PC-3 (cell line): ENCODE measurements at regions not wholly inside any gene's neighbourhood (a gene's known extent, or its start where the extent isn't known, plus 50 kb on each side); places are given as distances from the start of the nearest gene placed in this dataset.

ENCODE experiments used
- ATAC-seq: fragments of 200-7000 bp; cut with Tn5 transposase; 2 replicates; pipeline ENCODE4 v1.9.1; 2020; ENCODE audit warnings: mild to moderate bottlenecking, moderate library complexity
- BruUV-seq: library from RNA; stranded (reverse); fragments of 400-500 nt; replicated peaks from 2 replicates; lab custom pipeline; 2021; lab: Mats Ljungman, UMichigan
- CTCF ChIA-PET: fragments of 300-600 bp; sonication (Branson Sonifier 250); formaldehyde crosslinking; loops from one replicate; lab custom pipeline; 2022; ENCODE audit warnings: antibody characterized with exemption; lab: Charles Lee
- POLR2A ChIA-PET: fragments of 300-600 bp; sonication (Branson Sonifier 250); formaldehyde crosslinking; loops from one replicate; lab custom pipeline; 2022; ENCODE audit warnings: antibody characterized with exemption; ENCODE audit not compliant: unreplicated experiment; lab: Charles Lee
- DNase-seq: peaks from one replicate; pipeline ENCODE4 v3.0.0-alpha.2; 2015
- H2AFZ ChIP-seq: fragments of 300-600 bp; sonication (generic); 2 replicates; pipeline ENCODE4 v1.6.0; 2016; ENCODE audit warnings: antibody characterized with exemption, low read length
- H3F3A ChIP-seq: fragments of 300-600 bp; sonication (generic); one replicate; pipeline ENCODE4 v1.6.0; 2017; ENCODE audit warnings: antibody characterized with exemption, low read length, control low read depth, mild to moderate bottlenecking; ENCODE audit not compliant: unreplicated experiment
- H3K27ac ChIP-seq: fragments of 300-600 bp; sonication (generic); 2 replicates; pipeline ENCODE4 v1.5.1; 2016; ENCODE audit warnings: mild to moderate bottlenecking, low read length
- H3K27me3 ChIP-seq: fragments of 300-600 bp; sonication (generic); 2 replicates; pipeline ENCODE4 v1.6.1; 2016; ENCODE audit warnings: low read length, mixed read lengths
- H3K36me3 ChIP-seq: fragments of 300-600 bp; sonication (generic); 2 replicates; pipeline ENCODE4 v1.6.1; 2016; ENCODE audit warnings: low read depth, mixed run types, low read length, mixed read lengths
- H3K4me1 ChIP-seq: fragments of 300-600 bp; sonication (generic); 2 replicates; pipeline ENCODE4 v1.5.1; 2016; ENCODE audit warnings: low read length; ENCODE audit not compliant: insufficient read depth
- H3K4me2 ChIP-seq: fragments of 300-600 bp; sonication (generic); 2 replicates; pipeline ENCODE4 v1.6.0; 2016; ENCODE audit warnings: low read length
- H3K4me3 ChIP-seq: fragments of 300-600 bp; sonication (generic); 2 replicates; pipeline ENCODE4 v1.5.1; 2016; ENCODE audit warnings: mild to moderate bottlenecking, low read length, mixed read lengths
- H3K79me2 ChIP-seq: fragments of 300-600 bp; sonication (generic); 2 replicates; pipeline ENCODE4 v1.6.1; 2017; ENCODE audit warnings: low read length, mixed read lengths
- H3K9ac ChIP-seq: fragments of 300-600 bp; sonication (generic); 2 replicates; pipeline ENCODE4 v1.6.0; 2016; ENCODE audit warnings: mild to moderate bottlenecking, low read length
- H3K9me2 ChIP-seq: fragments of 300-600 bp; sonication (generic); replicated peaks from 2 replicates; pipeline ENCODE4 v1.6.1; 2016; ENCODE audit warnings: mixed run types, low read length, mixed read lengths
- H3K9me3 ChIP-seq: fragments of 300-600 bp; sonication (generic); 2 replicates; pipeline ENCODE4 v1.6.1; 2016; ENCODE audit warnings: low read length, mixed read lengths
- H4K20me1 ChIP-seq: fragments of 300-600 bp; sonication (generic); 2 replicates; pipeline ENCODE4 v1.6.1; 2016; ENCODE audit warnings: low read length, mixed read lengths
- CTCF ChIP-seq: fragments of 300-600 bp; sonication (generic); conservative IDR thresholded peaks from 2 replicates; pipeline ENCODE4 v1.5.1; 2017; ENCODE audit warnings: antibody characterized with exemption, low read depth, mild to moderate bottlenecking, low read length
- EZH2 ChIP-seq: fragments of 300-600 bp; sonication (generic); IDR thresholded peaks from one replicate; pipeline ENCODE4 v1.6.1; 2017; ENCODE audit warnings: antibody characterized with exemption, mild to moderate bottlenecking, low read length; ENCODE audit not compliant: unreplicated experiment
- EZH2phosphoT487 ChIP-seq: fragments of 300-600 bp; sonication (generic); IDR thresholded peaks from 2 replicates; pipeline ENCODE4 v1.6.1; 2018; ENCODE audit warnings: mild to moderate bottlenecking, antibody characterized with exemption, low read length, borderline replicate concordance
- intact Hi-C: fragments of 100-400 bp; cut with micrococcal nuclease; formaldehyde crosslinking; loops from 2 replicates; pipeline ENCODE4 v1.9.0; 2023

GRCh38 chr5:105952875-105953274 is 1717.9 kb downstream of the EFNA5 start:
- no peaks in the 10 kb centered on the region for H3K27me3 ChIP-seq
- H3K9ac ChIP-seq: no peak overlapping the region
- no peaks in the 10 kb centered on the region for H3K9me2 ChIP-seq
- no peak overlapping the region for H3K4me2 ChIP-seq
- no peak overlapping the region for H2AFZ ChIP-seq
- H3K36me3 ChIP-seq: no peaks in the 10 kb centered on the region
- no peak overlapping the region for H3K27ac ChIP-seq
- ATAC-seq (no peak), DNase-seq (no peak)
- BruUV-seq: no TSS peak
- no peak for TF ChIP-seq CTCF
- TF ChIP-seq EZH2: no peak
- no peak for TF ChIP-seq EZH2phosphoT487
- peaks cover 9% of the 10 kb centered on the region for H3K4me1 ChIP-seq
- H3F3A ChIP-seq: no peaks in the 10 kb centered on the region
- ChIA-PET CTCF (no interaction called here), POLR2A (no interaction called here)
- H3K9me3 ChIP-seq: no peaks in the 10 kb centered on the region
- H3K79me2 ChIP-seq: no peaks in the 10 kb centered on the region
- intact Hi-C loops: no loop called here
- H4K20me1 ChIP-seq: no peaks in the 10 kb centered on the region
- H3K4me3 ChIP-seq: no peak overlapping the region

GRCh38 chr5:105947461-105947860 is 1723.3 kb downstream of the EFNA5 start:
- Histone ChIP-seq H3K4me2 (no peak overlapping the region), H4K20me1 (no peaks in the 10 kb centered on the region), H3K36me3 (no peaks in the 10 kb centered on the region), H3K79me2 (no peaks in the 10 kb centered on the region), H3K9me2 (no peaks in the 10 kb centered on the region), H2AFZ (no peak overlapping the region), H3K27ac (no peak overlapping the region), H3K4me1 (no peaks in the 10 kb centered on the region), H3K9me3 (no peaks in the 10 kb centered on the region), H3K4me3 (no peak overlapping the region), H3K27me3 (no peaks in the 10 kb centered on the region), H3F3A (no peaks in the 10 kb centered on the region), H3K9ac (no peak overlapping the region)
- ChIA-PET CTCF (no interaction called here), POLR2A (no interaction called here)
- BruUV-seq: no TSS peak
- intact Hi-C loops: no loop called here
- no peak for TF ChIP-seq CTCF
- TF ChIP-seq EZH2: no peak
- no peak for TF ChIP-seq EZH2phosphoT487
- DNase-seq: no peak
- no peak for ATAC-seq

- ATAC-seq: no peak
- no TSS peak for BruUV-seq
- H3F3A ChIP-seq: no peaks in the 10 kb centered on the region
- no peak for TF ChIP-seq EZH2phosphoT487
- no peak for TF ChIP-seq EZH2
- no peak for TF ChIP-seq CTCF
- H3K27ac ChIP-seq: no peak overlapping the region
- H2AFZ ChIP-seq: no peak overlapping the region
- H3K9ac ChIP-seq: no peak overlapping the region
- no peaks in the 10 kb centered on the region for H3K9me2 ChIP-seq
- DNase-seq: no peak
- no peaks in the 10 kb centered on the region for H3K79me2 ChIP-seq
- H3K4me1 ChIP-seq: no peaks in the 10 kb centered on the region
- no peaks in the 10 kb centered on the region for H3K27me3 ChIP-seq
- intact Hi-C loops: no loop called here
- H3K9me3 ChIP-seq: no peaks in the 10 kb centered on the region
- no peaks in the 10 kb centered on the region for H4K20me1 ChIP-seq
- H3K4me2 ChIP-seq: no peak overlapping the region
- H3K4me3 ChIP-seq: no peak overlapping the region
- ChIA-PET CTCF (no interaction called here), POLR2A (no interaction called here)
- no peaks in the 10 kb centered on the region for H3K36me3 ChIP-seq
These were observed 1725.3 kb downstream of the EFNA5 start for GRCh38 chr5:105945203-105945972.
